Astrocyte (in vitro differentiated cells and primary cell): ENCODE measurements at regions not wholly inside any gene's neighbourhood (a gene's known extent, or its start where the extent isn't known, plus 50 kb on each side); places are given as distances from the start of the nearest gene placed in this dataset.

Source experiments
- EZH2 ChIP-seq: IDR thresholded peaks from 2 replicates; pipeline ENCODE4 v1.6.1; 2012; ENCODE audit warnings: mild to moderate bottlenecking, low read length, inconsistent platforms; ENCODE audit not compliant: insufficient read depth
- TF ChIP-seq, protein P1 (sequence below): IDR thresholded peaks from 2 replicates; pipeline ENCODE4 v1.5.1; 2011; ENCODE audit warnings: low read depth, mild to moderate bottlenecking, inconsistent platforms, low read length, moderate library complexity; ENCODE audit not compliant: insufficient read depth

DNA sequence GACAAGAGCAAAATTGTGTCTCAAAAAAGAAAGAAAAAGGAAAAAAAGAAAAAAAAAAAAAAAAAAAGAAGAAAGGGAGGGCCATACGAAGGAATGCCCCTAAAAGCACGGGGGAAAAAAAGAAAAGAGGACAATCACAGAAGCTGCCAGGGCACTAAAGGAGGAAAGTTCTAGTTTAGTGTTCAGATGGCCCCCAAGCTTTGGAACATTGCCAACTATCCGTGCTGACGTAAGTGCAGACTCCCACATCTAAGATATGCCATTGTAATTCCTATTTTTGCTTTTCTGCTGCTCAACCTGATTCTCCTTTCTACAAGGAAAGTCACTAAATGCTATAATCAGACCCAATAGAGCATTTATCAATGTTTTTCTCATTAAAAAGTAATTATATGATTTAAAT is 842.1 kb downstream of the KCNJ2 start:
- TF ChIP-seq EZH2, result no peak
- TF ChIP-seq, protein P1, sequence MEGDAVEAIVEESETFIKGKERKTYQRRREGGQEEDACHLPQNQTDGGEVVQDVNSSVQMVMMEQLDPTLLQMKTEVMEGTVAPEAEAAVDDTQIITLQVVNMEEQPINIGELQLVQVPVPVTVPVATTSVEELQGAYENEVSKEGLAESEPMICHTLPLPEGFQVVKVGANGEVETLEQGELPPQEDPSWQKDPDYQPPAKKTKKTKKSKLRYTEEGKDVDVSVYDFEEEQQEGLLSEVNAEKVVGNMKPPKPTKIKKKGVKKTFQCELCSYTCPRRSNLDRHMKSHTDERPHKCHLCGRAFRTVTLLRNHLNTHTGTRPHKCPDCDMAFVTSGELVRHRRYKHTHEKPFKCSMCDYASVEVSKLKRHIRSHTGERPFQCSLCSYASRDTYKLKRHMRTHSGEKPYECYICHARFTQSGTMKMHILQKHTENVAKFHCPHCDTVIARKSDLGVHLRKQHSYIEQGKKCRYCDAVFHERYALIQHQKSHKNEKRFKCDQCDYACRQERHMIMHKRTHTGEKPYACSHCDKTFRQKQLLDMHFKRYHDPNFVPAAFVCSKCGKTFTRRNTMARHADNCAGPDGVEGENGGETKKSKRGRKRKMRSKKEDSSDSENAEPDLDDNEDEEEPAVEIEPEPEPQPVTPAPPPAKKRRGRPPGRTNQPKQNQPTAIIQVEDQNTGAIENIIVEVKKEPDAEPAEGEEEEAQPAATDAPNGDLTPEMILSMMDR, result no peak
